Activated T-cell treated with anti-CD3 and anti-CD28 coated beads, Interleukin-2, amount 50 U/mL, for 24 hours (primary cell): ENCODE measurements at regions not wholly inside any gene's neighbourhood (a gene's known extent, or its start where the extent isn't known, plus 50 kb on each side); places are given as distances from the start of the nearest gene placed in this dataset.
"Not testable (repeated sequence)": the region's sequence is repeated elsewhere in the genome, so short reads cannot be mapped to it uniquely, and the experiment has no call there.

ENCODE experiments used
- DNase-seq: peaks from one replicate; pipeline ENCODE4 v3.0.0-alpha.2; 2020
- H3K27ac Mint-ChIP-seq: 2 replicates; pipeline ENCODE4 v1.8.0; 2020; ENCODE audit warnings: mild to moderate bottlenecking, mixed read lengths
- H3K27me3 Mint-ChIP-seq: 2 replicates; pipeline ENCODE4 v1.8.0; 2020; ENCODE audit warnings: mixed read lengths
- H3K36me3 Mint-ChIP-seq: 2 replicates; pipeline ENCODE4 v1.8.0; 2020; ENCODE audit warnings: low read depth, mixed read lengths
- H3K4me1 Mint-ChIP-seq: 2 replicates; pipeline ENCODE4 v1.8.0; 2020; ENCODE audit warnings: low read depth, mixed read lengths
- H3K4me3 Mint-ChIP-seq: 2 replicates; pipeline ENCODE4 v1.8.0; 2020; ENCODE audit warnings: mild to moderate bottlenecking, moderate library complexity, mixed read lengths
- H3K9me3 Mint-ChIP-seq: 2 replicates; pipeline ENCODE4 v1.8.0; 2020; ENCODE audit warnings: mixed read lengths

DNA sequence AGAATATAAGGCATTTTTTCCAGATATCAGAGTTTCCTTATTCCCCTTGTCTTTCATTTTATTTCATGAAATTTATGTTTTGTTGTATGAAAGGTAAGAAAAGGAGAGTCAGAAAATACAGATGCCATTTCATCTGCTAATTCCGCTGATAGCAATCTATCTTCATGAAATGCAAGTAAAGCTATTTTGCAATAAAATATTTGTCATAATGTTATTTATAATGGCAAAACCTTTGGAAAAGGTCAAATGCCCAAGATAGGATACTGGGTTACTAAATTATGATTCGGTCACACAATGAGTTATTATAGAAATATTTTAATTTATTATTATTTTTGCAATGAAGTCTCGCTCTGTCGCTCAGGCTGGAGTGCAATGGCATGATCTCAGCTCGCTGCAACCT lies 124.2 kb downstream of the SPP2 start:
- Mint-ChIP-seq H3K36me3 (no peaks in the 10 kb centered on the region), H3K4me3 (no peak overlapping the region), H3K27me3 (no peaks in the 10 kb centered on the region), H3K4me1 (no peaks in the 10 kb centered on the region), H3K9me3 (no peaks in the 10 kb centered on the region), H3K27ac (no peak overlapping the region)
- no peak for DNase-seq

DNA sequence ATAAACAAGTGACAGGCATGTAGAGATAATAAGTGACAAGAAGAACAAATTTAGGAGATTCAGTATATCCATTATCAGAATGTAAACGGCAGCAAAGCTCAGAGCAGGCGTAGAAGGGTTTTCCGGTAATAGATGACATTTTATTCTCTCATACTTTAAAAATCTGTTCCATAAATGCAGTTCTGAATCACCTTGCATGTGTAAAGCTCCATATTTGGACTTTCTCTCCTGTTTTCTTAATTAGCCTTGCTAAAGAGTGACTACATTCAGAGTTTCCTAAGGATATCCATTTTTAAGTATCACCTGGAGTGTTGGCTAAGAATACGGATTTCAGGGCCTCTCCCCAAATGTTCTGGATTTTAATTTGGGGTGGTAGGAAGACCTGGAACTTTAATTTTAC lies 122.0 kb downstream of the SPP2 start:
- H3K27me3 Mint-ChIP-seq = no peaks in the 10 kb centered on the region
- no peaks in the 10 kb centered on the region for H3K4me1 Mint-ChIP-seq
- no peak overlapping the region for H3K4me3 Mint-ChIP-seq
- no peaks in the 10 kb centered on the region for H3K9me3 Mint-ChIP-seq
- no peaks in the 10 kb centered on the region for H3K36me3 Mint-ChIP-seq
- no peak overlapping the region for H3K27ac Mint-ChIP-seq
- DNase-seq = no peak

DNA sequence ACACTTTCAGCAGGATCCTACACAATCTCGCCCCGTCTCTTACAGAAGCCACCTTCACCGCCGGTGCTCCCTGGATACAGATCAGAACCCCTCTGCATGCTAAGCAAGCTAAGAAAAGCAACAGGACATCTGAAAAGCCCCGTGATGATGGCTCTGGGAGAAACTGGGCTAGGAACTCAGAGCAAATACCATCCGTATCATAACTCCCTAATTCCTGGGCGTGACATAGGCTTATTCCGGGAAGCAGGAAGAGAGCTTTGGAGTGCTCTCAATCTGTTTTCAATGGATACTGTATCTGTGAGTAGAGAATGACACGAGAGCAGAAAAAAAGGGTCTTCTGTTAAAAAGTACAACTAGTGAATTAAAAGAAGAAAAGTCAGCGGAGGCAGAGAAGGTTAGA lies 121.6 kb downstream of the SPP2 start:
- DNase-seq = no peak
- H3K9me3 Mint-ChIP-seq = no peaks in the 10 kb centered on the region
- no peak overlapping the region for H3K27ac Mint-ChIP-seq
- no peaks in the 10 kb centered on the region for H3K27me3 Mint-ChIP-seq
- H3K4me1 Mint-ChIP-seq = no peaks in the 10 kb centered on the region
- no peaks in the 10 kb centered on the region for H3K36me3 Mint-ChIP-seq
- H3K4me3 Mint-ChIP-seq = no peak overlapping the region

DNA sequence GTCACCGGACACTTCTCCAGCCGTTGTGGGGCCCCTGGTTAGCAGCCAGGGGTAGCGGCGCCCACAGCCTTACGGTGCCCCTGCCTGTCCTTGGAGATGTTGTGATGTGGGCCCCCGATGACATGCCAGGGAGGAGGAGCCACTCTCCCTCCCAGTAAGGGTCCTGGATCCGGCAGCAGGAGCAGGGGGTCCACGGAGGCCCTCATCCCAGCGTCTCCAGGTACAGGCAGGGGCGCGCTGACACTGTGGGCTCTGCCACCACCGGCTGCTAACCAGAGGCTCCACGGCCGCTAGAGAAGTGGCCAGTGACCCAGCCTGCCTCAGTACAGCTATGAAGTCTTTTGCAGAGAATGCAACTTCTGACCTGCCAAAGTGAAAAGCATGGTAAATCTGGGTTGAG lies 121.2 kb downstream of the SPP2 start:
- Mint-ChIP-seq H3K27me3 (no peaks in the 10 kb centered on the region), H3K4me3 (no peak overlapping the region), H3K9me3 (no peaks in the 10 kb centered on the region), H3K4me1 (no peaks in the 10 kb centered on the region), H3K27ac (no peak overlapping the region), H3K36me3 (no peaks in the 10 kb centered on the region)
- DNase-seq = no peak

DNA sequence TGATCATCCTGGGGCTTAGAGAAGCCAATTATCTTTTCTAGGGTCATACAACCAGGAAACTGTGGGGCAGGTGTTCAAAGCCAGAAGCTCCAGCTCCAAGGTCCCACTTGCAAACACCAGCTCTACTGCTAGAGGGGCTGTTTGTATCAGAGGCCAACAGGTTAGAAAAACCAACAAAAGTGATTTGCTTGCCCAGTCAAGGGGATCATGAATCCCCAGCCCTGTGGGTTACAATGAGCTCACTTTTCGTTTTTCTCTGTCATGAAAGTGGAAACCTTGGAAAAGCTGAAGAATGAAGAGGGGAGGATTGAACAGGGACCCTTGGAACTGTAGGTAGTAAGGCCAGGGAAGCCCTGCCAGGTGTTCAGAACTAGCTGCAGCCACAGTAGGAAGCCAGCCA lies 119.2 kb downstream of the SPP2 start:
- Mint-ChIP-seq H3K36me3 (no peaks in the 10 kb centered on the region), H3K4me1 (peaks cover 7% of the 10 kb centered on the region), H3K27ac (no peak overlapping the region), H3K4me3 (no peak overlapping the region), H3K9me3 (no peaks in the 10 kb centered on the region), H3K27me3 (no peaks in the 10 kb centered on the region)
- no peak for DNase-seq

DNA sequence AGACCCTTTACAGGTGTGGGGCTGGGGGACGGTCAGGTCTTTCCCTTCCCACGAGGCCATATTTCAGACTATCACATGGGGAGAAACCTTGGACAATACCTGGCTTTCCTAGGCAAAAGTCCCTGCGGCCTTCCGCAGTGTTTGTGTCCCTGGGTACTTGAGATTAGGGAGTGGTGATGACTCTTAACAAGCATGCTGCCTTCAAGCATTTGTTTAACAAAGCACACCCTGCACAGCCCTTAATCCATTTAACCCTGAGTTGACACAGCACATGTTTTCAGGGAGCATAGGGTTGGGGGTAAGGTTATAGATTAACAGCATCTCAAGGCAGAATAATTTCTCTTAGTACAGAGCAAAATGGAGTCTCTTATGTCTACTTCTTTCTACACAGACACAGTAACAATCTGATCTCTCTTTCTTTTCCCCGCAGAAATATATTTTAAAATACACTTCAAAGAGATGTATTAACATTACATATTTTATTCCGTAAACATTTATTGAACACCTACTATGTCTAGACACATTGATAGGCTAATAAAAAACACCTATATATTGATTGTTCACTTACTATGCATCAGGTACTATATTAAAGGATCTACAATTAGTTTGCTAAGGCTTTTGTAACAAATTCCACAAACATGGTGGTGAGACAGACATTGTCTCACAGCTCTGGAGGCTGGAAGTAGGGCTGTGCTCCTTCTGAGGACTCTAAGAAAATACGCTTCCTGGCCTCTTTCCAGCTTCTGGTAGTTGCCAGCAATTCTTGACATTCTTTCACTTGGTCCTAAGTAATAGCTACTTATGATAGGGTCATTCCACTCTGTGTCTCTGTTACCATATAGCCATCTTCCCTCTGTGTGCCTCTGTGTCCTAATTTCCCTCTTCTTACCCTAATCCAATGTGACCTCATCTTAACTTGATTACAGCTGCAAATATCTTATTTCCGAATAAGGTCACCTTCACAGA lies 118.4 kb downstream of the SPP2 start:
- peaks cover 15% of the 10 kb centered on the region for H3K4me1 Mint-ChIP-seq
- not testable (repeated sequence) for DNase-seq, H3K27ac Mint-ChIP-seq, H3K27me3 Mint-ChIP-seq, H3K36me3 Mint-ChIP-seq, H3K9me3 Mint-ChIP-seq, H3K4me3 Mint-ChIP-seq

DNA sequence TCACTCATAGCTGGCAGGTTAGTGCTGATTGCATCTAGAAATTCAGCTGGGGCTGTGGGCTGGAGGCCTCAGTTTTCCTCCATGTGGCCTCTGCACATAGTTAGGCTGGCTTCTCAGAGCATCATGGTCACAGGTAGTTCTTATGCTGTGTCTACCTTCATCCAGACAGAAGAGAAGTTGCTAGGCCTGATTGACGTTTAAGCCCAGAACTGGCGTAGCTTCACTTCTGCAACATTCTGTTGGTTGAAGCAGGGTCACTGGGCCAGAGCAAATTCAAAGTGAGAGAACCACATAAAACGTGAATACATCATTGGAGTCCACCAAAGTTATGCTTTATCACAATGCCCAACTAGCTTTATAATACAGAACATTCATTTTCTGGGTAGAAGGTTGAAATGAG lies 116.0 kb downstream of the SPP2 start:
- Mint-ChIP-seq H3K27me3 (no peaks in the 10 kb centered on the region), H3K4me1 (peaks cover 20% of the 10 kb centered on the region), H3K27ac (no peak overlapping the region), H3K36me3 (no peaks in the 10 kb centered on the region), H3K4me3 (no peak overlapping the region), H3K9me3 (no peaks in the 10 kb centered on the region)
- no peak for DNase-seq

DNA sequence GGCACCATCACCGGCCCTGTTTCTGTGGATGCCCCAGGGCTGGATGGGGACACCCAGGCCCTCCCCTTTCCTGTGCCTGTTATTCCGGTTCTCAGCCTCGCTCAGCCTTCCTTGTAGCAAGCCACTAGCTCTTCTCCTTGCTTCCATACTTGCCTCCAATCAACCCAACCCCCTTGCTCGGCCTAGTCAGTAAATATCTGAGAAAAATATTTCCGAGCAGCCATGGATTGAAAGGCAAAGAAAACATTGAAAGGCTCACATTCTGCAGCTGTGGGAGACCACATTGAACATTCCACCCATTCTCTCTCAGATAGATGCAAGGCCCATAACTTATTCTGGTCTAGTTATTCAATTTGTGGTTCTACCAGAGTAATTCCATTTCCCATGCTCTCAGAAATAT lies 114.9 kb downstream of the SPP2 start:
- DNase-seq = no peak
- no peaks in the 10 kb centered on the region for H3K9me3 Mint-ChIP-seq
- no peaks in the 10 kb centered on the region for H3K27me3 Mint-ChIP-seq
- peaks cover 20% of the 10 kb centered on the region for H3K4me1 Mint-ChIP-seq
- H3K27ac Mint-ChIP-seq = no peak overlapping the region
- no peaks in the 10 kb centered on the region for H3K36me3 Mint-ChIP-seq
- no peak overlapping the region for H3K4me3 Mint-ChIP-seq

DNA sequence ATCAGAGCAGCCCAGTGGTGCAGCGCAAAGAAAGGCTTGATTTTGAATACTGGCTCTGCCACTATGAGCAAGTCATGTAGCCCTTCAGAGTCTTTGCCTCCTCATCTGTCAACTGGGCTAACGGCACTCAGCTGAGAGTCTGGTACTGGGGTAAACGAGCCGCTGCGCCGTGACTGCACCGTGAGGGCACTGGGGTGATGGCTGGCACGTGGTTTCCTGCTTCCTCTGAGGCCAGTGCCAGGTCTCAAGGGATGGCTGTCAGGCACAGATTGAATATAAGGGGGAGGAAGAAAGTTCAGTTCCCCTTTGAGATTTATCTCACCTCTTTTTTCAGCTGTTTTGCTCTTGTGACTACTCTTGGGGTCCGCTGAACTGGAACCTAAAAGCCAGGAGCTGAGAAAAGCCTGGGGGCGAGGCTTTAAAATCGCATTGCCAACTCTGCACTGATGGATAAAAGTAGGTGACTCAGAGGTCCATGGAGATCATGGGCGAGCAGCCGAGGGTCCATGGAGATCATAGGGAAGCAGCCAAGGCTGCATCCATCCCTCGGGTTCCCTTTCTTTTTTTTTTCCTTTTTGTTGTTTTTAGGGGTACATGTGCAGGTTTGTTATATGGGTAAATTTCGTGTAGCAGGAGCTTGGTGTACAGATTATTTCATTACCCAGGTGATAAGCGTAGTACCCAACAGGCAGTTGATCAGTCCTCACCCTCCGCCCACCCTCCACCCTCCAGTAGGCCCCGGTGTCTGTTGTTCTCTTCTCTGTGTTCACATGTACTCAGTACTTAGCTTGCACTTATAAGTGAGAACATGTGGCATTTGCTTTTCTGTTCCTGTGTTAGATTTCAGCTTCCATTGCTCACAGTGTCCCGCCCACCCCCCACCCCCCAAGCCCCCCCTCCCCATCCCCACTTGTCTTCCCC lies 114.3 kb downstream of the SPP2 start:
- DNase-seq = peak; percentile 55
- no peak overlapping the region for H3K4me3 Mint-ChIP-seq
- no peaks in the 10 kb centered on the region for H3K9me3 Mint-ChIP-seq
- no peak overlapping the region for H3K27ac Mint-ChIP-seq
- peaks cover 20% of the 10 kb centered on the region for H3K4me1 Mint-ChIP-seq
- H3K36me3 Mint-ChIP-seq = no peaks in the 10 kb centered on the region
- no peaks in the 10 kb centered on the region for H3K27me3 Mint-ChIP-seq

DNA sequence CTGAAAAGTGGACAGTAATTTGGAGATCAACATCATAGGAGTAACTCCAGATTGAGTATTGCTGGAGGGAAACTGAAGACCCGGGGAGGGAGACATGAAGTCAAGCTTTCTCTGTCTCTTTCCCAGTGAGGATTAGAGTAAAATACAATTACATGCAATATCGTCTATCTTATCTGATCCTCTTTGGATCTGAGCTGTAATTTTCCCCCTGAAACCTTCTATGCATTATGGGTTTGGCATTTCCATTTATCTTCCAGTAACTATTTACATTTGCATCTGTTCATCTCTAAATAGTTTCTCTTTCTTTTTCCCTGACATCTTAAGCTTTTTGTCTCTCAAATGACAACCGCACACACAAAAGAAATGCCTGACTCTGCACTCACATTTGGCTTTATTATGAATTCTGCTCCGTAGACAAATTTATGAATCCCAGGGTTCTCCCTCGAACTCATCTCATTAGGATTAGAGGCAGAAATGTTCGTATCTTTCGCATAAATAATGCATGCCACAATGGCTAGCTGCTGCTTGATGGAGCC lies 113.1 kb downstream of the SPP2 start:
- no peaks in the 10 kb centered on the region for H3K27me3 Mint-ChIP-seq
- H3K9me3 Mint-ChIP-seq = no peaks in the 10 kb centered on the region
- no peaks in the 10 kb centered on the region for H3K36me3 Mint-ChIP-seq
- DNase-seq = no peak
- peaks cover 20% of the 10 kb centered on the region for H3K4me1 Mint-ChIP-seq
- no peak overlapping the region for H3K27ac Mint-ChIP-seq
- no peak overlapping the region for H3K4me3 Mint-ChIP-seq

DNA sequence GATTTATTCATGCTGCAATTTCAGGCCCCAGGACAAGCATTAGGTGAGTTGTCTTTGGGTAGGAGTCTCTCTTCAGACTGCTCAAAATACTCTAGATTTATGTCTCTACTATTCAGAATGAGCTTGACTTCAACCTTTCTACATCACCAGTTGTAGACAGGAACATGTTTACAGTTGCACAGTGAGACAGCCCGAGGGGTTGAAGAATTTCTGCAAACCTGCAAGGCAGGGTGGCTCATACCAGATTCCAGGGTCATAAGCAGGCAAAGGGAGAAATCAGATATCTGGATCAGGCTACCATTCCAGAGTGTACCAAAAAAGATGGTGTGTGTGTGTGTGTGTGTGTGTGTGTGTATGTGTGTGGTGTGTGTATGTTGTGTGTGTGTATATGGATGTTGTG lies 112.4 kb downstream of the SPP2 start:
- Mint-ChIP-seq H3K4me1 (peaks cover 20% of the 10 kb centered on the region), H3K36me3 (no peaks in the 10 kb centered on the region), H3K4me3 (no peak overlapping the region), H3K27ac (no peak overlapping the region), H3K9me3 (no peaks in the 10 kb centered on the region), H3K27me3 (no peaks in the 10 kb centered on the region)
- no peak for DNase-seq

DNA sequence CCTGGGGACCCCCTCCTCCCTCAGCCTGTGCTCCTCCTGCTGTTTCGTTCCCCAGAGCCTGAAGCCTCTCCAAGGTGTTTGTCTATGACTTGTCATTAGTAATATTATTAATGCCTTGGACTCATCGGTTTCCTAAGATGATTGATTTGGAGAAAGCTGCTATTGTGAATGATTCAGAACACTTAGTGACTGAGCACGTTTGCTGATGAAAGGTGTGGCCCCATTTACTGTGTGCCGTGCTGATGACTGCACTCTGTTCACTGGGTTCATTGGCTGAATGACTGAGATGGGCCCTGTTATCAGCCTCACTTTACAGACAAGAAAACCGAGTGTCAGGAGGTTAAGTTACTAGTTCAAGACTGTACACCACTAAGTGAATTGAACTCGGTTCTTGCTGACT lies 111.4 kb downstream of the SPP2 start:
- no peak overlapping the region for H3K4me3 Mint-ChIP-seq
- peaks cover 20% of the 10 kb centered on the region for H3K4me1 Mint-ChIP-seq
- H3K27me3 Mint-ChIP-seq = no peaks in the 10 kb centered on the region

DNA sequence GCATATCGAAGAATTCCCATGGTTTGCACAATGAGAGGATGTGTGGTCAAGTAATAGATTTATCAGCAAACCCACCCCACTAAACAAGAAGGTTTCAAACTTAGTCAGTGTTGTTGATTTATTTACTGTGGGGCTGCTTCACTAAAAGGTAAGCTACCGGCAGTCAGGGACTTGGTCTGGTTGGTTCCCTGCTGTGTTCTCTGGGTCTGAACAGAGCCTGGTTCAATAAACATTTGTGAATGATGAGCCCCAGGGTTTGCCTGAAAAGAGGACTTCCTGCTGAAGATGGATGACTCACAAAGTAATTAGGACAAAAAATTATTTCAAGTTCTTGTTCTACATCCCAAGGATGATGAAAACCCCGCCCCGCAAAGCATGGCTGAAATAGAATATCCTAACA lies 108.3 kb downstream of the SPP2 start:
- DNase-seq = no peak
- Mint-ChIP-seq H3K27me3 (no peaks in the 10 kb centered on the region), H3K27ac (no peak overlapping the region), H3K36me3 (no peaks in the 10 kb centered on the region), H3K4me3 (no peak overlapping the region), H3K4me1 (peaks cover 5% of the 10 kb centered on the region), H3K9me3 (no peaks in the 10 kb centered on the region)

More for the DNA sequence above, 111.4 kb downstream of the SPP2 start:
- Mint-ChIP-seq H3K9me3 (no peaks in the 10 kb centered on the region), H3K36me3 (no peaks in the 10 kb centered on the region), H3K27ac (no peak overlapping the region)
- DNase-seq = no peak

DNA sequence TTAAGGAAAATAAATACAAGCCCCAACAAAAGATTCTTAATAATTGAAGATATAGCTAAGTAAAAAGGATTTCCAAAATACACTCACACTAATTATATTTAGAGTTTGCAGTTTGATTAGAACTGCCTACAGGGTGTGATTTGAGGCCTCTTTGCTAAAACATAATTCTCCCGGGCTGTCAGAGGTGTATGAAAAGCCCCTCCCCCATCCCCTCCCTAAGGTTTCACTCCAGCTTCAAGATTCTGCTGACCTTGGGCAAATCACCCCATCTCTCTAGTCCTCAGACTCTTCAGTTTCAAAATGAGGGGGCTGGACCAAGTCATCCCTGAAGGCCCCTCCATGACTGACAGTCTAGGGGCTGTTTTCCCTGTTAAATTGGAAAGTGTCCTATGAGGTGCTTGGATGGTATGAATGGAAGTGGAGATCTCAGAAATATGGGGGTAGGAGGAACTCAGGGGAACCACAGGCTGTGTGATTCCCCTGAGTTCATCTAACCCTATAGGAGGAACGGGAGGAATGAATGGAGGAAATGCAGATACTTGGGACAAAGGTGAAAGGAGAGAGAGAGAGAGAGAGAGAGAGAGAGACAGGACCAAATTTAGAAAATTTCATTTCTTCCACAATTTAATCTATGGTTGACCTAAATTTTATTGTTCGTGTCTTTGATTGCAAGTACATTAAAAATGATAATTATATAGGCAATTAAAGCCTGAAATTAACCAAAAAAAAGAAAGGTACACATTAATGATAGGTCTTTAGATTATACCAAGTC lies 107.5 kb downstream of the SPP2 start:
- no peaks in the 10 kb centered on the region for H3K4me1 Mint-ChIP-seq
- no peaks in the 10 kb centered on the region for H3K36me3 Mint-ChIP-seq
- DNase-seq = no peak
- no peaks in the 10 kb centered on the region for H3K27me3 Mint-ChIP-seq
- no peaks in the 10 kb centered on the region for H3K9me3 Mint-ChIP-seq
- H3K27ac Mint-ChIP-seq = no peak overlapping the region
- H3K4me3 Mint-ChIP-seq = no peak overlapping the region
